SU-DHL-6 (cell line): ENCODE measurements at regions not wholly inside any gene's neighbourhood (a gene's known extent, or its start where the extent isn't known, plus 50 kb on each side); places are given as distances from the start of the nearest gene placed in this dataset.

Experiments used
- EZH2phosphoT487 ChIP-seq: fragments of 200-600 bp; sonication (generic), shearing (Covaris generic); conservative IDR thresholded peaks from 2 replicates; pipeline ENCODE4 v1.6.1; 2018; ENCODE audit warnings: mild to moderate bottlenecking, antibody characterized with exemption, low read length, moderate library complexity, mixed read lengths
- TF ChIP-seq, protein P1 (sequence below): fragments of 200-600 bp; sonication (generic); IDR thresholded peaks from one replicate; pipeline ENCODE4 v1.5.1; 2017; ENCODE audit warnings: antibody characterized with exemption, mild to moderate bottlenecking, low read length, moderate library complexity; ENCODE audit not compliant: insufficient read depth, poor library complexity, severe bottlenecking

DNA sequence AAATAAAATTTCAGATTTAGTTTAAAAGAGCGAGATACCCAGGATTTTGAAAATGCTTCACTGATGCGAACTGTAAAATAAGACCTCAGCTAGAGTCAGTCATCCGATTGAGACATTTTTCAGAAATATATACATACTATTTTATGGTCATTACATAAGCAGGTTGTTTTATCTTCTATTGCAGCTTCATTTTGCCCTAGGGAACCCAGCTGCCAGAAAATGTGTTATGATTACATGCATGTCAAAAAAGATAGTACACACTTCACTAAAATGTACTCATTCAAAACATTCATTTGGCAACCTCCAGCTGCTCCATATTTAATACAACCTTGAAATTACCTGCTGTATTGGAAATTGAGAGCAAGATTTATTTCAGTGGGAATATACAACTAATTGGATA lies 483.8 kb upstream of the SLITRK6 start:
- TF ChIP-seq, protein P1, sequence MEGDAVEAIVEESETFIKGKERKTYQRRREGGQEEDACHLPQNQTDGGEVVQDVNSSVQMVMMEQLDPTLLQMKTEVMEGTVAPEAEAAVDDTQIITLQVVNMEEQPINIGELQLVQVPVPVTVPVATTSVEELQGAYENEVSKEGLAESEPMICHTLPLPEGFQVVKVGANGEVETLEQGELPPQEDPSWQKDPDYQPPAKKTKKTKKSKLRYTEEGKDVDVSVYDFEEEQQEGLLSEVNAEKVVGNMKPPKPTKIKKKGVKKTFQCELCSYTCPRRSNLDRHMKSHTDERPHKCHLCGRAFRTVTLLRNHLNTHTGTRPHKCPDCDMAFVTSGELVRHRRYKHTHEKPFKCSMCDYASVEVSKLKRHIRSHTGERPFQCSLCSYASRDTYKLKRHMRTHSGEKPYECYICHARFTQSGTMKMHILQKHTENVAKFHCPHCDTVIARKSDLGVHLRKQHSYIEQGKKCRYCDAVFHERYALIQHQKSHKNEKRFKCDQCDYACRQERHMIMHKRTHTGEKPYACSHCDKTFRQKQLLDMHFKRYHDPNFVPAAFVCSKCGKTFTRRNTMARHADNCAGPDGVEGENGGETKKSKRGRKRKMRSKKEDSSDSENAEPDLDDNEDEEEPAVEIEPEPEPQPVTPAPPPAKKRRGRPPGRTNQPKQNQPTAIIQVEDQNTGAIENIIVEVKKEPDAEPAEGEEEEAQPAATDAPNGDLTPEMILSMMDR = no peak
- TF ChIP-seq EZH2phosphoT487 = no peak
